Superior temporal gyrus (tissue), 1 donor: ENCODE measurements at regions not wholly inside any gene's neighbourhood (a gene's known extent, or its start where the extent isn't known, plus 50 kb on each side); places are given as distances from the start of the nearest gene placed in this dataset.
"Not testable (repeated sequence)": the region's sequence is repeated elsewhere in the genome, so short reads cannot be mapped to it uniquely, and the experiment has no call there.

Source experiments
- DNase-seq: peaks from one replicate; pipeline ENCODE4 v3.0.0-alpha.2; 2016; ENCODE audit errors: extremely low spot score

DNA sequence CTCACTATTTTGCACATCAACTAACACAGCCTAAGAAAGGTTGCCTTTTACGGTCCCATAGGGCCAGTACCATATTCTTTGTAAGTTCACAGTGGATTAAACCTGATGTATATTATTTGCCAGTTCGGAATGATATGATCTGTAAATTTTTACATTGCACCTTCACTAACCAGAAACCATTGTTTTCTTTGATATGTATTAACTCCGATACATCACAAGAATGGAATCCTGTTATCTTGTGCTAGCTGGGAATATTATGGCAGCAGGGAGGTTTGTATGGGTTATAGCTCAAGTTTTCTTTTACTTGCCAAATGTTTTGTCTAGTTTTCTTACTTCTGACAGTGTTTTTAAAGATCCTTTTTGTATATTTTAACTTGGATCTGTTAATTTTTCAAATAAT is 51.4 kb upstream of the S1PR1 start:
- DNase-seq = no peak

DNA sequence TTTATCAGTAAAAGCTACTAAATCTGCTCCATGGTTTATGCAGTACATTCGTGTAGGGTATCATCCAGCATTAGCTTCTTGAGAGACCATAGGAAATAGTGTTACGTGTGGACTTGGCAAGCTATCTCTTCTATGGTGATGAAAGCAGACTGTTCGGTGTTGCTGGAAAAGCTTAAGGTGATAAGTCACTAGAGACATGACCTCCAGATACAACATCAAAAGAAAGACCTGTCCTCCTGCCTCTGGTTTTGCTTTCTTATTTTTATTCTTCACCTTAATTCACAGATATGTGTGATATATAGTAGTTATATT is 53.5 kb upstream of the S1PR1 start:
- DNase-seq = no peak

DNA sequence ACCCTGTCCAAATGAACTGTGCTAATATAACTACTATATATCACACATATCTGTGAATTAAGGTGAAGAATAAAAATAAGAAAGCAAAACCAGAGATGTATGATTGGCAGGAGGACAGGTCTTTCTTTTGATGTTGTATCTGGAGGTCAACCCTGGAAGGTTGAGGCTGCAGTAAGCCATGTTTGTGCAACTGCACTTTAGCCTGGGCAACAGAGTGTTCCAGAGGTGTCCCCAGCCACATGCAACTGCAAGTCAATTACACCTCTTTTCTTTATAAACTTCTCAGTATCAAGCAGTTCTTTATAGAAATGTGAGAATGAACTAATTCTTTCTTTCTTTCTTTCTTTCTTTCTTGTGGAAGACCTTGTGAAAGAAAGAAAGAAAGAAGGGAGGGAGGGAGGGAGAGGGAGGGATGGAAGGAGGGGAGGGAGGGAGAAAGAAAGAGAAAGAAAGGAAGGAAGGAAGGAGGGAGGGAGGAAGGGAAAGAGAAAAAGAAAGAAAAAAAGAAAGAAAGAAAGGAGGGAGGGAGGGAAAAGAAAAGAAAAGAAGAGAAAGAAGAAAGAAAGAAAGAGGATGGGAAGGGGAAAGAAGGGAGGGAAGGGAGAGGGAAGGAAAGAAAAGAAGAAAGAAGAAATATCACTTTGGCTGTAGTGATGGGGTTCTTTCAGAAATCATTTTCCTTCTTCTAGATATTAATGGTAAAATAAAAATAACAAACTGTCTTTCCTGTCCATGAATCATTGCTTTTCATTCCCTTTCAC is 54.0 kb upstream of the S1PR1 start:
- no peak for DNase-seq

DNA sequence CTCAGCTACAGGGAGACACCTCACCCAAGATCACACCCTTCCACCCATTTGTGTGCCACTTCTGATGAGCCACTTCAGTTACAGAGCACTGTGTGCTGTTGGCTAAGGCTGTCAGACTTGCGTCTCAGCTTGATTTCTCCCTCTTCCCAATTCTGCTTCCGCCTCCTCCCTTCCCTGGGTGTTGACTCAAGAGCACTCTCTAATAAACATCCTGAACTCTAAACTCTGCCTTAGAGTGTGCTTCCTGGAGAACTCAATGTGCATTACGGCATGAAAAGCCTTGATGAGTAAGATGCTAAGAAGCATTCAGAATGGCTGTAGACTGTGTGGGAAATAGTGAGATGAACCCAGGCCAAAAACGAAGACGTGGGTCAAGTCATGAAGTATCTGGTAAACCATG is 54.9 kb upstream of the S1PR1 start:
- no peak for DNase-seq

DNA sequence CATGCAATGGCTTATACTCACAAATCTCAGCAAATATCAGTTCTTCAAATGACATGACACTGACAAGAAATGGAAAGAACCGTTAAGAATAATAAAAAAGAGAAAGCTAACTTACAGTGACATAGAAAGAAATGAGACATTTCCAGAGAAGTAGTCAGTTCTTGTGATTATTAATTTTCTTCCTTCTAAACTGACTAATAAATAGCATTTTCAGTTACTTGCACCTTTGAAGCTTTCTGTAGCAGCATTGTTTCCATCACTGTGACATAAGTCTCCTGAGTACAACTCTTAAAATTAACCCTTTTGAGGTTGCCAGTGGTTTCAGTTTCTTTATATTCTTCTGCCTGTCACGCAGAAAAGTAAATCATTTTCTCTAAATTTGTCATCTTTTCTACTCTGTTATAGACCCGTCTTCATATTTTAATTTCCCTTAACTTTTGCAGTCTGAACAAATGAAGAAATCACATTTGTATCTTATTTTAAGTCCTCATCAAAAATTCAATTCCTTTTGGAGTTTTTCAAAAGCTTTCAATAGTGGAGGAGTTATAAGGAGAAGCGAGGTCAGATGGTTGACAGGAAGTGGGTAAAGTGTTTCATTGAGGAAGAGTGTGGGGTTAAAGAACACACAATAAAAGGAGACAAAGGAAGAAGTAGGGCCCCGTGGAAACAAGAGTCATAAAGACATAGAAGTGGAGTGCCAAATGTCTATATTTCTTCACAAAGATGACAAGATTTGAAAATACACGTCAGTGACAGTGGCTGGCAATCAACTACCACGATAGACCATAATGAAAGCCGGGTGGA is 57.9 kb upstream of the S1PR1 start:
- DNase-seq = no peak

DNA sequence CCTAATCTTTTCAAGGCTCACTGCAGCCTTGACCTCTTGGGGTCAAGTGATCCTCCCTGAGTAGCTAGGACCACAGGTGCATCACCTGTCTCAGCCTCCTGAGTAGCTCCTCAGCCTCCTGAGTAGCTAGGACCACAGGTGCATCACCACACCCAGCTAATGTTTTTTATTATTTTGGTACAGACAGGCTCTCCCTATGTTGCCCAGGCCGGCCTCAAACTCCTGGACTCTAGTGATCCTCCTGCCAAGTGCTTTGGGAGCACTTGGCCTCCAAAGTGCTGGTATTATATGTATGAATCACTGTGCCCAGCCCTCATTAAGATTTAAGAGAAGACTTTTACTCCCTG is 58.5 kb upstream of the S1PR1 start:
- no peak for DNase-seq

DNA sequence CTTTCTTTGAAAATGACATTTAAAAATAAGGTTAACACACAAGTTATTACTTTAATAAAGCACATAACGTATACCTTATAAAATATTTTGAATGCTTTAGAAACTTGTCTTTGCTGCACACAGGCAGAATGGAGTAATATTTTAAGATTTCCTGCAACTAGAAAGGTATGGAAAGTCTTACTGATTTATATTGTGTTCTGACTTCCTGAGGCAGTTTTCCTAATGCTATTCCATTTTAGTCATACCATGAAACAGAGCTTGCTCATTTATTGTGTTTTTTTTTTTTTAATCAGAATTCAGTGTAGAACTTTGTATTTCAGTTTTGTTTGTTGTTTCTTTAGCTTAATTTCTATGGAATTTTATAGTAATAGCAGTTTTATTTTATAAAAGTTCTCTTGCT is 60.9 kb upstream of the S1PR1 start:
- no peak for DNase-seq

DNA sequence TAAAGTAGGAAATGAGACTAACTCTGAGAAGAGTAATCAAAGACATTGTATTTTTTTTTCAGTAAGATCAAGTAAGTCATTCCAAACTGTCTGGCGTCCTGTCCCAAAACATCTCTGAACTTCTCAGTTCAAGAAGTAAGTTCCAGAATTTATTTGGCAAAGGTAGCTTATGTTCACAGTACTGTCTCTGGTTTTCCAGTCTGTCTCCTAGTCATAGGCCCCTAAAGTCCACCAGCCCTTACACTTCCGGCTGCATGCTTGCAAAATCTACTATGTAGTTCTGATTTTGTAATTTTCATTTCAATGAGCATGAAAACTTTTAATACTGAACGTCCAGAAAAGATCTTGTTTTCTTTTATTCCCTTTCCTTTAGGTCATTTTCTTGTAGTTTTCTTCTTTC is 61.4 kb upstream of the S1PR1 start:
- DNase-seq = no peak

DNA sequence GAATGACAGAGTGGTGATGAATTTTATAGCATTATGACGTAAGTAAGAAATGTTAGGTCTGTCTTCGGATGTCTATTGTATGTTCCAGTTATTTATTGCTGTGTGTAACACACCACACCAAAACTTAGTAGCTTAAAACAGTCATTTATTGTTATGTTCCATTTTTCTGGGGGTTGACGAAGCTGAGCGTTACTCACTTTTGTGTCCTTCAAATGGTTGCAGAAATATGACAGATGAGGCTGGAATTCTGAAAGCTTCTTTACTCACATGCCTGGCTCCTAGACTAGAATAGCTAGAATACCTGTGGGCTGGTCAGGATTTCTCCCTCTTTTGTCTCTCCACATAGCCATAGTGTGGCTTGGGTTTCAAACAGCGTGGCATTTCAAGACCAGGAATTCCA is 62.1 kb upstream of the S1PR1 start:
- DNase-seq = no peak

DNA sequence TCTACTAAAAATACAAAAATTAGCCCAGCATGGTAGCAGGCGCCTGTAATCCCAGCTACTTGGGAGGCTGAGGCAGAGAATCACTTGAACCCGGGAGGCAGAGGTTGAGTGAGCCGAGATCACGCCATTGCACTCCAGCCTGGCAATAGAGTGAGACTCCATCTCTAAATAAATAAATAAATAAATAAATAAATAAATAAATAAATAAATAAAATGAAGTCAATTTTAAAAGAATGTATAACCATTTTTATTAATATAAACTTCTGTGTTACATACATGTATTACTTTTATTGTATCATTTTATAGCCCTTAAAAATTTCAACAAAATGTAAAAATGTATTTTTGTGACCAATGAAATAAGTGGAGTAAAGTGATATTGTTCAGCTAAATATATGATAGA is 62.5 kb upstream of the S1PR1 start:
- not testable (repeated sequence) for DNase-seq

DNA sequence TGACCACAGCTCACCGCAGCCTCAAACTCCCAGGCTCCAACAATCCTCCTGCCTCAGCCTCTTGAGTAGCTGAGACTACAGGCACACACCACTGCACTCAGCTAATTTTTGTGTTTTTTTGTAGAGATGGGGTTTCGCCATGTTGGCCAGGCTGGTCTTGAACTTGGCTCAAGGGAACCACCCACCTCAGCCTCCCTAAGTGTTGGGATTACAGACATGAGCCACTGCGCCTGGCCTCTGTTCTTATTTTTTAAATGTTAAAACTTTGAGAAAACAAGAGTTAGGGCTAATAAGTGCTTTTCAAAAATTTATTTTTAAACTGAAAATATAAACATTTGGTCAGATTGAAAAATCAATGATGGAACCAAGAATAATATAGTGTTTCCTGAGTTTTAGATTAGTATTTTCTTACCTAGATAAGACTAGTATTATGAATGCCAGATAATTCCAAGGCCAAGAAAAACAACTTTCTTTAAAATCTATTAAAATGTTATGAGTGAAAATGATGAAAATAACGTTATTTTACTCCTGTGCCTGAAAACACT is 66.2 kb upstream of the S1PR1 start:
- DNase-seq = no peak

DNA sequence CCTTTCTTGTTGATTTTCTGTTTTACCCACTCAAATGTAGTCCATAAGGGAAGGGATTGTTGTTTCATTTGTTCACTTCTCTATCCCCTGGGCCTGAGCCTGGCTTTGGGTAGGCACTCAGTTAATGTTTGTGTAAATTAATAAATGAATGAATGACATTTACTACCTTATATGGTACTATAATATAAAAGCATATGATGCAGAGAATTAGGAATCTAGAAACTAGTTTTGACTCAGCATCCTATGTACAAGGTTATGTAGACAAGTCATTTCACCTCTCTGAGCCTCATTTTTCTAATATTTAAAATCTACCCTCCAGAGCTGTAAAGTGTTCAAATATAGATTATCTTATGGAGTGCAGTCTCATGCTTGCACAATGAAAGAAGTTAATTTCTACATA is 68.9 kb upstream of the S1PR1 start:
- DNase-seq = no peak

DNA sequence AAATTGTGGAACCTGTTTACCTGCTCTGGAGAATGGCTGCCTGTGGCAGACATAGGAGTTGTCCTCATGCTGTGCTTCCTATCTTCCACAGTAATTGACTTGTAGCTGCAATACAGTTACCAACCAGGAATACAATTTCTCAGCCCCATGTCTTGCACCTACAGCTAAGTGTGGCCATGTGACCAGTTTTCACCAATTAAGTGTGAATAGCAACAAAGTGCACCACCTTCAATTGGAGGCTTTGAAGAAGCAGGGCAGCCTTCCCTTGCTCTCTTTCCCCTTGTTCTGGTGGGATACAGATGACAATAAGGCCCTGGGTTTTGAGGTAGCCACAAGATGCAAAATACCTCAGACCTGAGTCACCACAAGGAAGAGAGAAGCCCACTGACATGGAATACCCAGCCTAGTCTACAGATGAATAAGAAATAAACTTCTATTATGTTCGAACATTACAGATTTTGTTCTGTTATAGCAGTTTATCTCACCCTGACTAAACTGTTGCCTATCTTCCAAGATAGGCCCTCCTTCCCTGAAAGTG is 70.2 kb upstream of the S1PR1 start:
- no peak for DNase-seq

DNA sequence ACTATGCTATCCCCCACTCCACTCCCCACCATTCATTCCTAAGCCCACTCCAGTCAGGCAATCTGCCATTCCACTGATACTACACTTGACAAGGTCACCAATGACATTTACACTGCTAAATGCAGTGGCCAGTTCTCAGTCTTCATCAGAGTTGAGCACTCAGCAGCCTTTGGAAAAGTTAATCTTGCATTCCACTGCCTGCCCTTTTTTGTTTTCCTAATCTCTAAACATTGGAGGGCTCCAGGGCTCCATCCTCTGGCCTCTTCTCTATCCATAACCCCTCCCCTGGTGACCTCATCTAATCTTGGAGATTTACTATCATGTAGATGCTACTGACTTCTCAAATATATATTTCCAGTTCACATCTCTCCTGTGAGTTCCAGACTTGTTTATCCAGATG is 70.9 kb upstream of the S1PR1 start:
- no peak for DNase-seq

DNA sequence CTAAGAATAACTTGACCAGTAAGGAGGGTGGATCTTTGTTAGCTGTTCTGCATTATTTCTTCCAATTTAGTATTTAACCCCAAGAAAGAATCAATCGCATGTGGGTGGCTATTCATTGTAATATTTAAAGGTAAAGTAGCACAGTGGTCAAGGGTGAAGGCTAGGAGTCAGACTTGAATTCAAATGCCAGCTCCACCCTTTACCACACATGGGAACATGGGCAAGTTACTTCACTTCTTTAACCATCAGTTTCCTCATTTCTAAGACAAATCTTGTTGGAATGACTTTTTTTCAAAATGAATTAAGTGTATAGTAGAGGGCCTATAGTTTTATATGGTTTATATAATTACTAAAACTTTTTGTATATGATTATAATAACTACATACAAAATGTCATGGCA is 71.3 kb upstream of the S1PR1 start:
- no peak for DNase-seq

DNA sequence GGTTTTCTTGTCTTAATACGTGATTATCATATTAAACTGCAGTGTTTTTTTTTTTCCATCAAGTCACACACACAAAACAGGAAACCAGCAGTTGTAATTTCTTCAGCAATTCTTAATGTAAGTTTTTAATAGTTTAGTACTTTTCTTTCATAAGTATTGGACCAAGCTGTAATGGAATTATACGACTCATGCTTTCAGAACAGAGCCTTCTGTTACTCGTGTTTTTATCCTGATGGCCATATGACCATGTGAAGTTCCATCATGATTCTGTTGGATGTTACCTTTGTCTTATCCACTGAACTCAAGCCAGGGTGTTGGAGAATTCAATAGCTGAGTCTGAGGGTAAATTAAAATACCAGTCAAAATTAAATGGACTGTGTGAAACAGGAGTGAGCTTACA is 72.0 kb upstream of the S1PR1 start:
- no peak for DNase-seq

DNA sequence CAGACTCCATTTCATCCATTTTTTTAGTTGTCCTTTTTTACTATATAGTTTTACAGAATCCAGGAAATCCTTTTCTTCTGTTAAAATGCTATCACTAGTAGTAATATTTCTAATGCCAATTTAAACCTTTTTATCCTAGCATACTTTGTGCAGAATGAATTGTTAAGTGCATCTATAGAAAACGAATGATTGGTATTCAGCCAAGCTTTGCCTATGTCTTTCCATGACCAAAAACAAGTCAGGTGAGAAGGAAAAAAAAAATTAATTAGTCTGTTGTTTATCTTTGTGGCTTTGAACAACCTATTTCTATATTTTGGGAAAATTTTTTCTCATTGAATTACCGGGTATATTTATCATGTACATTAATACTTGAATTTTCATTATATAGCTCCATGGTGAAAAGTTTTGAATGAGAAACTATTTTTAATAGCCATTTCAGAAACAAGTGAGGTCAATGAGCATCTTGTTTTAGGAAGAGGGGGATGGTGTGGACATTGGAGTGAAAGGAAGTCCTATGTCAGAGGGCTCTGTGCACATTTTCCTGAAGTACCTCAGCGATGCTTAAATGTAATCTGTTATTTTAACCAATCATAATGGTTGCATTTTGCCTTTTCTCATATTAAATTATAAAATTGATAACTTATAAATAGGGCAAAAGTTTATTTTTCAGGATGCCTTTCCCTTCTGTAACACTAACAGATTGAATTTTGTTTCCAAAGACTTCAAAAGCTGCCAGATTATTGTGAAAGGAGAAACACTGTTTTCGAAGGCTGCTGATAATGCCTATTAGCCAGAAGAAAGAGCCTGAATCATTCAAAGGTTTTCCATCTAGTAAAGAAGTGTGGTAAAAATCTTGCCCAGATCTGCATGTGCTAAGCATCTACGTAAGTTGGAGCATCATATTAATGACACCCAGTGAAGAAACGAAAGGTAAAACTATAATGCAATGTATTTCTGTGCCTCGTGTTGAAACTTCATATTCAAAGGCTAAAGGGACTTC is 73.8 kb upstream of the S1PR1 start:
- no peak for DNase-seq

DNA sequence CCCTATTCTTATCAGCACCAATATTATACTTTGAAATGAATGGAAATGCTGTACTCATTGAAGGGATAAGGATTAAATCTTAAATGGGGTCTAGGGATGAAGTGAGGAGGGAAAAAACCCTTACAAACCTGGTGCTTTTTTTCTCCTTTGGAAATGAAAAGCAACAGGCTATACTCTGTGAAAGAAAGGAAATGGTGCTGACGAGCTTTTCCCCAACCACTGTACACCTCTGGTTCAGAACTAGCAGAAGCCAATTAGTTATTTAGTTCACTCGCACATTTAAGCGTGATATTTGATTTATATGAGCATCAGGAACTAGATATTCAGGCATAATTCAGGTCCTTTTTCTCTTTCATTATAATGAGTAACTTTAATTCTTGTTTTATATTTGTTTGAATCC is 74.5 kb upstream of the S1PR1 start:
- no peak for DNase-seq

DNA sequence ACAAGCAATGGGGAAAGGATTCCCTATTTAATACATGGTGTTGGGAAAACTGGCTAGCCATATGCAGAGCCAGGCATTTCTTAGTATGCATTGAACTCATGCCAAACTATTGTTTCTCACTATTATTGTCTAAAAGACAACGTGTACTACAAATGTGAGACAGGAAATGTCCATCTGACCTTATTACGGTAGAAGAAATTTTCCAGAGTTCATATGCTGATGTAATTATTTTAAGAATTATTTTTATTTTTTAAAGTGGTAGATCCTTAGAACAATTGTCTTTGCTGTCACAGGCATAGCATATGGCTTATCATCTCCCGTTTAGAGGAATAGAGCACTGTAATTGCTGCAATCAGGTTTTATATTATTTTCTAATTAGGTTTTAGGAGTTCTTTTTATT is 75.2 kb upstream of the S1PR1 start:
- no peak for DNase-seq

DNA sequence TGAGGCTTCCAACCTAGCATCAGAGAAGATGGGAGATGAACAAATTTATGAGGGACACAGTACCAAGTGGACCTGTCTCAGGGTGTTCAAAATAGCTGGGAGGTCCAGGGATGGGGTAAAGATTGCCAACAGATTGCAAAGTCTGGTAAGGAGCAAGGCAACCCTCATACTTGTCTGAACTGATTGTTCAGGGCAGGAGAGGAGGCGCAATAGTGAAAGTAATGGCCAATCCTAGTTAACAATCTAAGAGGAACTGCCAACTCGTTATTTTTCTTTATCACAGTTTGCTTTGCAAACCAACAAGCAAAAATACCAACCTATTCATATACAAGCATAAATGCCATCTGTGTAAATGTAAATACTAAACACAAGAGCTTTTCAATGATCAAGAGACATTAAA is 78.4 kb upstream of the S1PR1 start:
- DNase-seq = no peak

DNA sequence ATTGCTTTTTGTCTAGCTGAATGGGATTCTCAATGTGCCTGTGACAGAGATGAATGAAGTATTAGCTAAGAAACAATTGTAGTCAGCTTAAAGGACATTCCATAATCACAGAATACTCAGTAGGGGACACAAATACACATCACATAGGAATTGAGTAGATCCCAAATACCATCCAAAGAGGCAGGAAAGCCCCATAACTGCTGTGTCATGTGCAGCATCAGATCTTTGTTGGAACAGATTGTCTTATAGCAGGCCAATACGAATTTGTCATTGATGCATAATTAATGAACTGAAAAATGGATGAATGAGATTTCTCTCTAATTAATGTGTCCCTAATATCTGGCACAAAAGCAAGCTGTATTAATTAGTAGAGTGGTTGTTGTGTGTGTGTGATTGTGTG is 82.3 kb upstream of the S1PR1 start:
- DNase-seq = no peak

DNA sequence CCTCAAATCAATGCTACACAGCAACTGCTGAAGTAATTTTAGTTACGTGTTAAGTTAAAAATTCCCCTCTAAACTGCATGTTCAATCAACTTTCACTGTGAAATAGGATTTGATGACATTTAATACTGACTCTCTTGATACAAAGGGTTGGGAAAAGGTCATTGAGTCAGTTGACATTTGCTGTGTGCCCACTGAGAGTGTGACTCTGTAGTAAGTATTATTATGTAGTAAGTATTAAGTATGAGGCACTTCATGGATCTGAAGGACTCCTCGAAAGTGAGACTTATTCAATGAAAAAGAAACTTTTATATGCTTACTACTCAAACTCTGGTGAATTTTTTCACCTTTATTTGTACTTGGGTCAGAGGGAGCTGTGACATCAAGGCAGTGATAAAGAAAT is 83.1 kb upstream of the S1PR1 start:
- no peak for DNase-seq
